Hepatocyte (in vitro differentiated cells): ENCODE measurements at regions not wholly inside any gene's neighbourhood (a gene's known extent, or its start where the extent isn't known, plus 50 kb on each side); places are given as distances from the start of the nearest gene placed in this dataset.
"Not testable (repeated sequence)": the region's sequence is repeated elsewhere in the genome, so short reads cannot be mapped to it uniquely, and the experiment has no call there.

Experiments
- CTCF ChIP-seq: fragments of 200-600 bp; sonication (generic); IDR thresholded peaks from 2 replicates; pipeline ENCODE4 v1.5.1; 2016; ENCODE audit warnings: antibody characterized with exemption, mild to moderate bottlenecking; ENCODE audit not compliant: poor library complexity
- EZH2 ChIP-seq: fragments of 200-600 bp; sonication (generic); IDR thresholded peaks from 2 replicates; pipeline ENCODE4 v1.6.1; 2016; ENCODE audit warnings: antibody characterized with exemption, mild to moderate bottlenecking, borderline replicate concordance
- EZH2phosphoT487 ChIP-seq: fragments of 200-600 bp; sonication (generic); IDR thresholded peaks from one replicate; pipeline ENCODE4 v1.6.1; 2018; ENCODE audit warnings: antibody characterized with exemption, mild to moderate bottlenecking, low read depth, moderate library complexity; ENCODE audit not compliant: unreplicated experiment, severe bottlenecking

DNA sequence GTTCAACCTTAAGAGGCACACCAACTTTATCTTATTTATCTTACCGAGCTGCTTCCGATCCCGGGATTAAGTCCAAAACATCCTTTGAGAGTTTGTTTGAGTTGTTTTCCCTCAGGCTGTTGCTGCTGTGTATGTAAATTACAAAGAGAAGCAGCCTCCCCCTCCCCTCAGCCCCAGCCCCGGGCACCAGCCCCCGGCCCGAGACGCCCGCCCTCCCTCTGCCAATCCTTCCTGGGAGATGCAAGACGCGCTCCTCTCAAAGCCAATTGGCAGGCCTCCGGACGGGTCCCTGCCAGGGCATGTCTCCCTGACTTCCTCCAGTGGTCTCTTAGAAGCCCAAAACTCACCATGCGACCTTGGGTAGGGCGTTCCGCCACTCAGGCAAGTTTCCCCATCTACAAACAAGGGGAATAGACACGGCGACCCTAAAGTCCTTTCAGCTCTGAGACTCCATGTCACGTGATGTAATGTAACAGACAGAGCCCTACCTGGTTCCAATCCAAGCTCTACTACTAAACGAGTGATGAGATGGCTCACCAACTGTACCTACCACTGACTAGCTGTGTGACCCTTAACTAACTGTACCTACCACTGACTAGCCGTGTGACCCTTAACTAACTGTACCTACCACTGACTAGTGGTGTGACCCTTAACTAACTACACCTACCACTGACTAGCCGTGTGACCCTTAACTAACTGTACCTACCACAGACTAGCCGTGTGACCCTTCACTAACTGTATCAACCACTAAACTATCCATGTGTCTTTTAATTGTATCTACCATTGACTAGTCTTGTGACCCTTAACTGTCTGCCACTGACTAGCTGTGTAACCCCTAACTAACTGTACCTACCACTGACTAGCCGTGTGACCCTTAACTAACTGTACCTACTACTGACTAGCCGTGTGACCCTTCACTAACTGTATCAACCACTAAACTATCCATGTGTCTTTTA is 114.2 kb downstream of the NPIPA8 start:
- not testable (repeated sequence) for TF ChIP-seq EZH2, CTCF, EZH2phosphoT487
